Panc1 (cell line): ENCODE measurements at regions not wholly inside any gene's neighbourhood (a gene's known extent, or its start where the extent isn't known, plus 50 kb on each side); places are given as distances from the start of the nearest gene placed in this dataset.

Experiments used
- POLR2AphosphoS5 ChIP-seq: IDR thresholded peaks from 2 replicates; pipeline ENCODE4 v1.6.1; 2012; ENCODE audit warnings: mild to moderate bottlenecking, low read depth, low read length, moderate library complexity
- SIN3A ChIP-seq: IDR thresholded peaks from 2 replicates; pipeline ENCODE4 v1.6.1; 2012; ENCODE audit warnings: low read depth, mild to moderate bottlenecking, low read length, moderate library complexity, borderline replicate concordance; ENCODE audit not compliant: insufficient read depth
- TCF7L2 ChIP-seq: IDR thresholded peaks from 2 replicates; pipeline ENCODE4 v1.6.1; 2011; ENCODE audit warnings: mild to moderate bottlenecking, low read depth, low read length, inconsistent platforms
- TF ChIP-seq, protein P1 (sequence below): fragments of 450-650 bp; IDR thresholded peaks from 2 replicates; pipeline ENCODE4 v1.5.1; 2017; ENCODE audit warnings: mild to moderate bottlenecking
- TF ChIP-seq, protein P2 (sequence below), 2 experiments: IDR thresholded peaks; 2 replicates each; pipeline ENCODE4 v1.6.1; 2011 to 2012; ENCODE audit warnings: low read depth in 2 of 2, control low read depth in 1 of 2, low read length in 1 of 2, mild to moderate bottlenecking in 1 of 2, moderate library complexity in 1 of 2; ENCODE audit not compliant: insufficient read depth in 1 of 2

DNA sequence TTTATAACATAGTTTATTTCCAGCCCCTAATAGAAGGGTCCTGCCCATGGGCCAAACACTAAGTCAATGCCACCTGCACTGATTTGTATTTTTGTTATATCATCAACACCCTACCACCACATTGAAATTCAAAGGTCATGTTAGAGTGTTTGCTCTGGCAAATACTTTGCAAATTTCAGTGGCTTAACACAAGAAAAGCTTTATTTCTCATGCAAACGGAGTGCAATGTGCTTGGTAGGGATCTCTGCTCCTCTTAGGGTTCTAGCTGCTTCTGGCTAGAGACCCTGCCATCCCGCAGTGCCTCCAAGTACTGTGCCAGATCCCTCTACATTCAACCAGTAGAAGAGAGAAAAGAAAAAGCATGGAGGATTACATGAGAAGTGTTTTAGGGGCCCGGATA, 230.8 kb upstream of the TET2 start:
- TF ChIP-seq, protein P1, sequence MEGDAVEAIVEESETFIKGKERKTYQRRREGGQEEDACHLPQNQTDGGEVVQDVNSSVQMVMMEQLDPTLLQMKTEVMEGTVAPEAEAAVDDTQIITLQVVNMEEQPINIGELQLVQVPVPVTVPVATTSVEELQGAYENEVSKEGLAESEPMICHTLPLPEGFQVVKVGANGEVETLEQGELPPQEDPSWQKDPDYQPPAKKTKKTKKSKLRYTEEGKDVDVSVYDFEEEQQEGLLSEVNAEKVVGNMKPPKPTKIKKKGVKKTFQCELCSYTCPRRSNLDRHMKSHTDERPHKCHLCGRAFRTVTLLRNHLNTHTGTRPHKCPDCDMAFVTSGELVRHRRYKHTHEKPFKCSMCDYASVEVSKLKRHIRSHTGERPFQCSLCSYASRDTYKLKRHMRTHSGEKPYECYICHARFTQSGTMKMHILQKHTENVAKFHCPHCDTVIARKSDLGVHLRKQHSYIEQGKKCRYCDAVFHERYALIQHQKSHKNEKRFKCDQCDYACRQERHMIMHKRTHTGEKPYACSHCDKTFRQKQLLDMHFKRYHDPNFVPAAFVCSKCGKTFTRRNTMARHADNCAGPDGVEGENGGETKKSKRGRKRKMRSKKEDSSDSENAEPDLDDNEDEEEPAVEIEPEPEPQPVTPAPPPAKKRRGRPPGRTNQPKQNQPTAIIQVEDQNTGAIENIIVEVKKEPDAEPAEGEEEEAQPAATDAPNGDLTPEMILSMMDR = no peak
- TF ChIP-seq POLR2AphosphoS5 = no peak
- no peak for TF ChIP-seq SIN3A
- no peak for TF ChIP-seq TCF7L2
- TF ChIP-seq, protein P2, sequence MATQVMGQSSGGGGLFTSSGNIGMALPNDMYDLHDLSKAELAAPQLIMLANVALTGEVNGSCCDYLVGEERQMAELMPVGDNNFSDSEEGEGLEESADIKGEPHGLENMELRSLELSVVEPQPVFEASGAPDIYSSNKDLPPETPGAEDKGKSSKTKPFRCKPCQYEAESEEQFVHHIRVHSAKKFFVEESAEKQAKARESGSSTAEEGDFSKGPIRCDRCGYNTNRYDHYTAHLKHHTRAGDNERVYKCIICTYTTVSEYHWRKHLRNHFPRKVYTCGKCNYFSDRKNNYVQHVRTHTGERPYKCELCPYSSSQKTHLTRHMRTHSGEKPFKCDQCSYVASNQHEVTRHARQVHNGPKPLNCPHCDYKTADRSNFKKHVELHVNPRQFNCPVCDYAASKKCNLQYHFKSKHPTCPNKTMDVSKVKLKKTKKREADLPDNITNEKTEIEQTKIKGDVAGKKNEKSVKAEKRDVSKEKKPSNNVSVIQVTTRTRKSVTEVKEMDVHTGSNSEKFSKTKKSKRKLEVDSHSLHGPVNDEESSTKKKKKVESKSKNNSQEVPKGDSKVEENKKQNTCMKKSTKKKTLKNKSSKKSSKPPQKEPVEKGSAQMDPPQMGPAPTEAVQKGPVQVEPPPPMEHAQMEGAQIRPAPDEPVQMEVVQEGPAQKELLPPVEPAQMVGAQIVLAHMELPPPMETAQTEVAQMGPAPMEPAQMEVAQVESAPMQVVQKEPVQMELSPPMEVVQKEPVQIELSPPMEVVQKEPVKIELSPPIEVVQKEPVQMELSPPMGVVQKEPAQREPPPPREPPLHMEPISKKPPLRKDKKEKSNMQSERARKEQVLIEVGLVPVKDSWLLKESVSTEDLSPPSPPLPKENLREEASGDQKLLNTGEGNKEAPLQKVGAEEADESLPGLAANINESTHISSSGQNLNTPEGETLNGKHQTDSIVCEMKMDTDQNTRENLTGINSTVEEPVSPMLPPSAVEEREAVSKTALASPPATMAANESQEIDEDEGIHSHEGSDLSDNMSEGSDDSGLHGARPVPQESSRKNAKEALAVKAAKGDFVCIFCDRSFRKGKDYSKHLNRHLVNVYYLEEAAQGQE (IDR thresholded peaks at IDR 0.05; ENCODE audit: insufficient read depth in 1 of 2, low read depth in 2 of 2, low read length in 1 of 2) = no peak
